ENCODE measurements at regions not wholly inside any gene's neighbourhood (a gene's known extent, or its start where the extent isn't known, plus 50 kb on each side); places are given as distances from the start of the nearest gene placed in this dataset.

DNA sequence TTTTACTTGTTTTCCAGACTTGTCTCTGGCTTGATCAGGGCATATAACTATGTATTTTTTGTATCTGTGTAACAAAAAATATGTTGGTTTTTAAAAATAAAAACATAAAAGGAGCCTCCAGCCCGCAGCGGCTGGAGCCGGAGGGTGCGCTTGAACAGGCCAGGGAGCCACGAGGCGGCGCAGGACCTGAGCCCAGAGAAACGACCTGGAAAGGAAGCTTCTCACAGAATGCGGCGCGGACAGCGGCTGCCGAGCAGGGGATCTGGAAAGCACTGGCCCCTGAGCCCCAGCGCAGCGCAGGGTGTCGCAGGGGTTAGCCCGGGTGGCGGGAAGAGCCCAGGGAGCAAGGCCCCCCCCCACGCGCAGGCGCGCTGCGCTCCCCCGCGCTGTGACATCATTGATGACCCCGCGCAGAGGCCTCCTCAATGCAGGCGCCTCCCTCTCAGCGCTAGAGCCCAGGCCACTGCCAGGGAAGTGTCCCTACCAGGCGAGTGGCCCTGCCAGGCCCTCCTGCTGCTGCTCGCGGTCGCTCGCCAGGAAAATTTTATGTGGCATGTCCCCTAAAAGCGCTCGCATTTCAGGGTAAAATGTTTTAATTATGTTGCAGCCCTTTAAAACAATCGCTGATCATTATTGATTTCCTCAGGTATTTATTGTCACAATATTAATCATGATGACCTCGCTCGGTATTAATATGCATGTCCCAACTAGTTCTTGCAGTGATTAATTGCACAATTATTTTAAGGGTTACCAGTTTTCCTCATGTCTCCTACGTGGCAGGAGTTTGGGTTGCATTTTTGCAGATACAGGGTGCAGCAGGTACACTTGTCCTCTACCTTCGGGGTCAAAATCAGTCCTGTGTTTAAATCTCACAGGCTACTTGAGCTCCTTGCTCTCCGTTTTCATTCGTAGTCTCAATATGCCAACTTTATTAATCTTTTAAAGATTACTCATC, 134.2 kb downstream of the USP22 start (continued):
- no peak for TF ChIP-seq JUNB (CRISPR knock-in tag; conservative IDR thresholded peaks at IDR 0.05)
- no peak for TF ChIP-seq ZNF12 (CRISPR knock-in tag; IDR thresholded peaks at IDR 0.05)
- TF ChIP-seq ZNF431 (CRISPR knock-in tag; IDR thresholded peaks at IDR 0.05) = no peak
- TF ChIP-seq ZNF644 (tag; IDR thresholded peaks at IDR 0.05; ENCODE audit: low read depth) = no peak
- TF ChIP-seq, protein P1, sequence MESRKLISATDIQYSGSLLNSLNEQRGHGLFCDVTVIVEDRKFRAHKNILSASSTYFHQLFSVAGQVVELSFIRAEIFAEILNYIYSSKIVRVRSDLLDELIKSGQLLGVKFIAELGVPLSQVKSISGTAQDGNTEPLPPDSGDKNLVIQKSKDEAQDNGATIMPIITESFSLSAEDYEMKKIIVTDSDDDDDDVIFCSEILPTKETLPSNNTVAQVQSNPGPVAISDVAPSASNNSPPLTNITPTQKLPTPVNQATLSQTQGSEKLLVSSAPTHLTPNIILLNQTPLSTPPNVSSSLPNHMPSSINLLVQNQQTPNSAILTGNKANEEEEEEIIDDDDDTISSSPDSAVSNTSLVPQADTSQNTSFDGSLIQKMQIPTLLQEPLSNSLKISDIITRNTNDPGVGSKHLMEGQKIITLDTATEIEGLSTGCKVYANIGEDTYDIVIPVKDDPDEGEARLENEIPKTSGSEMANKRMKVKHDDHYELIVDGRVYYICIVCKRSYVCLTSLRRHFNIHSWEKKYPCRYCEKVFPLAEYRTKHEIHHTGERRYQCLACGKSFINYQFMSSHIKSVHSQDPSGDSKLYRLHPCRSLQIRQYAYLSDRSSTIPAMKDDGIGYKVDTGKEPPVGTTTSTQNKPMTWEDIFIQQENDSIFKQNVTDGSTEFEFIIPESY (CRISPR knock-in tag; IDR thresholded peaks at IDR 0.05) = 0 out of 2 replicates have a peak, but pooled peaks have one; percentile 48
- TF ChIP-seq, protein P2, sequence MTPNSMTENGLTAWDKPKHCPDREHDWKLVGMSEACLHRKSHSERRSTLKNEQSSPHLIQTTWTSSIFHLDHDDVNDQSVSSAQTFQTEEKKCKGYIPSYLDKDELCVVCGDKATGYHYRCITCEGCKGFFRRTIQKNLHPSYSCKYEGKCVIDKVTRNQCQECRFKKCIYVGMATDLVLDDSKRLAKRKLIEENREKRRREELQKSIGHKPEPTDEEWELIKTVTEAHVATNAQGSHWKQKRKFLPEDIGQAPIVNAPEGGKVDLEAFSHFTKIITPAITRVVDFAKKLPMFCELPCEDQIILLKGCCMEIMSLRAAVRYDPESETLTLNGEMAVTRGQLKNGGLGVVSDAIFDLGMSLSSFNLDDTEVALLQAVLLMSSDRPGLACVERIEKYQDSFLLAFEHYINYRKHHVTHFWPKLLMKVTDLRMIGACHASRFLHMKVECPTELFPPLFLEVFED (CRISPR knock-in tag; conservative IDR thresholded peaks at IDR 0.05) = no peak
- TF ChIP-seq, protein P3, sequence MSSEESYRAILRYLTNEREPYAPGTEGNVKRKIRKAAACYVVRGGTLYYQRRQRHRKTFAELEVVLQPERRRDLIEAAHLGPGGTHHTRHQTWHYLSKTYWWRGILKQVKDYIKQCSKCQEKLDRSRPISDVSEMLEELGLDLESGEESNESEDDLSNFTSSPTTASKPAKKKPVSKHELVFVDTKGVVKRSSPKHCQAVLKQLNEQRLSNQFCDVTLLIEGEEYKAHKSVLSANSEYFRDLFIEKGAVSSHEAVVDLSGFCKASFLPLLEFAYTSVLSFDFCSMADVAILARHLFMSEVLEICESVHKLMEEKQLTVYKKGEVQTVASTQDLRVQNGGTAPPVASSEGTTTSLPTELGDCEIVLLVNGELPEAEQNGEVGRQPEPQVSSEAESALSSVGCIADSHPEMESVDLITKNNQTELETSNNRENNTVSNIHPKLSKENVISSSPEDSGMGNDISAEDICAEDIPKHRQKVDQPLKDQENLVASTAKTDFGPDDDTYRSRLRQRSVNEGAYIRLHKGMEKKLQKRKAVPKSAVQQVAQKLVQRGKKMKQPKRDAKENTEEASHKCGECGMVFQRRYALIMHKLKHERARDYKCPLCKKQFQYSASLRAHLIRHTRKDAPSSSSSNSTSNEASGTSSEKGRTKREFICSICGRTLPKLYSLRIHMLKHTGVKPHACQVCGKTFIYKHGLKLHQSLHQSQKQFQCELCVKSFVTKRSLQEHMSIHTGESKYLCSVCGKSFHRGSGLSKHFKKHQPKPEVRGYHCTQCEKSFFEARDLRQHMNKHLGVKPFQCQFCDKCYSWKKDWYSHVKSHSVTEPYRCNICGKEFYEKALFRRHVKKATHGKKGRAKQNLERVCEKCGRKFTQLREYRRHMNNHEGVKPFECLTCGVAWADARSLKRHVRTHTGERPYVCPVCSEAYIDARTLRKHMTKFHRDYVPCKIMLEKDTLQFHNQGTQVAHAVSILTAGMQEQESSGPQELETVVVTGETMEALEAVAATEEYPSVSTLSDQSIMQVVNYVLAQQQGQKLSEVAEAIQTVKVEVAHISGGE (CRISPR knock-in tag; IDR thresholded peaks at IDR 0.05) = no peak
- no peak for TF ChIP-seq CHCHD3 (CRISPR knock-in tag; IDR thresholded peaks at IDR 0.05)
- TF ChIP-seq, protein P4, sequence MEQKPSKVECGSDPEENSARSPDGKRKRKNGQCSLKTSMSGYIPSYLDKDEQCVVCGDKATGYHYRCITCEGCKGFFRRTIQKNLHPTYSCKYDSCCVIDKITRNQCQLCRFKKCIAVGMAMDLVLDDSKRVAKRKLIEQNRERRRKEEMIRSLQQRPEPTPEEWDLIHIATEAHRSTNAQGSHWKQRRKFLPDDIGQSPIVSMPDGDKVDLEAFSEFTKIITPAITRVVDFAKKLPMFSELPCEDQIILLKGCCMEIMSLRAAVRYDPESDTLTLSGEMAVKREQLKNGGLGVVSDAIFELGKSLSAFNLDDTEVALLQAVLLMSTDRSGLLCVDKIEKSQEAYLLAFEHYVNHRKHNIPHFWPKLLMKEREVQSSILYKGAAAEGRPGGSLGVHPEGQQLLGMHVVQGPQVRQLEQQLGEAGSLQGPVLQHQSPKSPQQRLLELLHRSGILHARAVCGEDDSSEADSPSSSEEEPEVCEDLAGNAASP (IDR thresholded peaks at IDR 0.05) = no peak
- TF ChIP-seq ELF1 (tag; IDR thresholded peaks at IDR 0.05) = no peak
- TF ChIP-seq HNRNPUL1 (IDR thresholded peaks at IDR 0.05; ENCODE audit: low read length) = no peak
- TF ChIP-seq BDP1 (IDR thresholded peaks at IDR 0.05; ENCODE audit: insufficient read depth, insufficient read length) = no peak
- TF ChIP-seq ATF7 (IDR thresholded peaks at IDR 0.05) = peak; percentile 88
- TF ChIP-seq CREBBP (IDR thresholded peaks at IDR 0.05; ENCODE audit: low read depth, low read length) = no peak
